T-helper 17 cell (primary cell): ENCODE measurements at regions not wholly inside any gene's neighbourhood (a gene's known extent, or its start where the extent isn't known, plus 50 kb on each side); places are given as distances from the start of the nearest gene placed in this dataset.

Experiments
- ATAC-seq: fragments of 150-1000 bp; cut with Tn5 transposase; 2 replicates; pipeline ENCODE4 v1.10.0; 2021; ENCODE audit warnings: mild to moderate bottlenecking, moderate library complexity
- DNase-seq, 3 donors: peaks; one replicate each; pipeline versions ENCODE4 v3.0.0 to v3.0.0-alpha.2; 2020 to 2021
- H3K9me3 ChIP-seq: one replicate; pipeline ENCODE4 v1.7.0; 2013; ENCODE audit warnings: low read length, mild to moderate bottlenecking; ENCODE audit not compliant: control insufficient read depth, poor library complexity, severe bottlenecking
- H3K27ac Mint-ChIP-seq: one replicate; pipeline ENCODE4 v1.8.0; 2022; ENCODE audit warnings: mild to moderate bottlenecking, moderate library complexity, mixed read lengths
- H3K27me3 Mint-ChIP-seq: one replicate; pipeline ENCODE4 v1.8.0; 2022; ENCODE audit warnings: mixed read lengths
- H3K36me3 Mint-ChIP-seq: one replicate; pipeline ENCODE4 v1.8.0; 2022; ENCODE audit warnings: low read depth, mixed read lengths
- H3K4me1 Mint-ChIP-seq: one replicate; pipeline ENCODE4 v1.8.0; 2022; ENCODE audit warnings: mild to moderate bottlenecking, mixed read lengths
- H3K4me3 Mint-ChIP-seq: one replicate; pipeline ENCODE4 v1.8.0; 2022; ENCODE audit warnings: mild to moderate bottlenecking, moderate library complexity, mixed read lengths

DNA sequence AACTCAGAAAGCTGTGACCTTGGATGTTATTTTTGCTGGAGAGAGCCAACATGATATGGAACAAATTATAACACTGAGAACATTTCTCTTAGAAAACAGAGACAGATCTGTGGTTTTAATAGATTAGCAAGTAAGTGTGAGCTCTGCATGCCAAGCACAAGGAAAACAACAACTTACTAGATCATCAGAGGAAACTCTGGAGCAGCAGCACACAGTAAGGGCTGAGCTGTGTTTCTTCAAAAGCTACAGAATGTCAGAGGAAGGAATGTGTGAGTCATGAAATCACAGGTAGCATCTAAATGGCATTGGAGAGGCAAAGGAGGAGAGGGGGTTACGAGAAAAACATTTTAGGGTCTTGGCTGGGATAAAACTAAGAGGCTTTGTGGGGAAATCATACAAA lies 283.4 kb upstream of the FZD8 start:
- ATAC-seq (no peak), DNase-seq (no peak)
- H3K27me3 Mint-ChIP-seq = peaks cover 5% of the 10 kb centered on the region
- no peaks in the 10 kb centered on the region for H3K4me1 Mint-ChIP-seq
- no peak overlapping the region for H3K27ac Mint-ChIP-seq
- no peak overlapping the region for H3K4me3 Mint-ChIP-seq
- H3K36me3 Mint-ChIP-seq = no peaks in the 10 kb centered on the region
- no peaks in the 10 kb centered on the region for H3K9me3 ChIP-seq

GRCh38 chr10:35924759-35925158 lies 282.7 kb upstream of the FZD8 start:
- no peaks in the 10 kb centered on the region for H3K36me3 Mint-ChIP-seq
- H3K9me3 ChIP-seq = no peaks in the 10 kb centered on the region
- no peak for DNase-seq
- H3K4me3 Mint-ChIP-seq = no peak overlapping the region
- H3K4me1 Mint-ChIP-seq = no peaks in the 10 kb centered on the region
- no peak overlapping the region for H3K27ac Mint-ChIP-seq
- no peak for ATAC-seq
- peaks cover 9% of the 10 kb centered on the region for H3K27me3 Mint-ChIP-seq

DNA sequence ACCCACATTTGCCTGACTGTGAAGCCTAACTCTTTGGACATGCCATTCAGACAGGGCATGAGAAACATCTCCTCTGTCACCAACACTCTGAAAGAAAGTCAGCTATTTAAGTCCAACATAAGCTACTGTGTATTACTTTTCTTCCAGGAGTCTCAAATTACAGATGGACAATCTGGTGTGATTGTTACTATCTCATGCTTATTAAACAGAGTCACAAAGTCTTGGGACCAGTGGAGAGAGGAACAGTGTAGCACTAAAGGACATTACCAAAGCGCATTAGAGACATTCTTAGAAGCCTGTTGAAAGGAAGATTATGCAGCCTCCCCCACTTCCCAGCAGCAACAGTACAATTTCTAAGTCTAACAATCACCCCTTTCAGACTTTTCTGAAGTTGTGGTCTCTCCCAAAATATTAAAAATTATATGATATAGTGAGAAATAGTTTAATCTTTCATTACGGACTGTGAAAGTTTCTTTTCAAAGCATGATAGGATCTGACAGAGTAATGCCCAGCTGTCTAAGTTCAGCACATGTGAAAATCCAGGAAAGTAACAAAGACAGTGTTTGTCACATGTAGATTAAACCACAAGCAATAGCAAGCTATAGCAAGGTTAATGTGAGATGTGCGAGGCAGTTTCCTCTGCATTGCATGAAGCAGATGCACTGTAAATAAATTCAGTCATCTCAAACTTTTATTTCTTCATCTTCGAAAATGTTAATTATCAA lies 280.9 kb upstream of the FZD8 start:
- Mint-ChIP-seq H3K4me1 (no peaks in the 10 kb centered on the region), H3K36me3 (no peaks in the 10 kb centered on the region), H3K27ac (no peak overlapping the region), H3K27me3 (peaks cover 9% of the 10 kb centered on the region), H3K4me3 (no peak overlapping the region)
- H3K9me3 ChIP-seq = no peaks in the 10 kb centered on the region
- ATAC-seq (no peak), DNase-seq (no peak)

DNA sequence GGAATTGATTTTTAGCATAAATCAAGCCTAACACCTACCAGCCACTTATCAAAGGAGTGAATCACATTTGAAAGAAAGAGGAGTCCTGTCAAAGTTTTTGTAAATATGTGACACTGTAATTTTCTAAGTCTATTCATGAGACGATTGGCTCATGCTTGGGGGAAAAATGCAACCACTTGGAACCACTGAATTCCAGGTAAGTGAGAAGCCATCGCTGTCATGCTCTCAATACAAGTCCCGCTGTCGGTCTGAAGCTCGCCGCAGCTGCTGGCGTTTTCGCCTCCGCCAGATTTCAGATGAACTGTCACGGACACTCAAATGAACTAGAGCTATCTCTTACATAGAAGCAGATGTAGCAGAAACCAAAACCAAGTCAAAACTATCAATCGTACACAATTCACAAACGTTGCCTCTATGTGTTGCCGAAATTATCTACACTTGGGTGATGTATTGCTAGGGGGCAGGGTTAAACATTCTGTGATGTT lies 279.8 kb upstream of the FZD8 start:
- no peak overlapping the region for H3K27ac Mint-ChIP-seq
- no peak for DNase-seq
- no peak overlapping the region for H3K4me3 Mint-ChIP-seq
- ATAC-seq = no peak
- H3K27me3 Mint-ChIP-seq = peaks cover 9% of the 10 kb centered on the region
- H3K9me3 ChIP-seq = peaks cover under 1% of the 10 kb centered on the region
- no peaks in the 10 kb centered on the region for H3K4me1 Mint-ChIP-seq
- no peaks in the 10 kb centered on the region for H3K36me3 Mint-ChIP-seq

- no peaks in the 10 kb centered on the region for H3K4me1 Mint-ChIP-seq
- no peak for ATAC-seq
- no peak overlapping the region for H3K27ac Mint-ChIP-seq
- H3K27me3 Mint-ChIP-seq = peaks cover 6% of the 10 kb centered on the region
- no peaks in the 10 kb centered on the region for H3K36me3 Mint-ChIP-seq
- H3K4me3 Mint-ChIP-seq = no peak overlapping the region
- peaks cover 3% of the 10 kb centered on the region for H3K9me3 ChIP-seq
- DNase-seq = no peak
Measured at GRCh38 chr10:35916791-35917190, 274.7 kb upstream of the FZD8 start.

DNA sequence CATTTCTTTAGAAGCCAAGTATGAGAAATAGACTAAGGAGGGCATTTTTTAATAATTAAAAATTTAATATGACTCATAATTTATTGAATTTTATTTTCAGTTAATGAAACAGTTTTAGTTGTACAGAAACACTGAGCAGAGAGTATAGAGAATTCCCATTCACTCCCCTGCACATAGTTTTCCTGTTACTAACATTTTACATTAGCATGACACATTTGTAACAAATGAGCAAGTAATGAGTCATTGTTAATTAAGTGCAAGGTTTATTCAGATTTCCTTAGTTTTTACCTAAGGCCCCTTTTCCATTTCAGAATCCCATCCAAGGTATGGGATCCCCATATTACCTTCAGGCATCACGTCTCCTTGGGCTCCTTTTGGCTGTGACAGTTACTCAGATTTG lies 271.5 kb upstream of the FZD8 start:
- H3K9me3 ChIP-seq = peaks cover 3% of the 10 kb centered on the region
- no peak overlapping the region for H3K4me3 Mint-ChIP-seq
- no peak for ATAC-seq
- no peaks in the 10 kb centered on the region for H3K27me3 Mint-ChIP-seq
- H3K36me3 Mint-ChIP-seq = no peaks in the 10 kb centered on the region
- no peak for DNase-seq
- H3K27ac Mint-ChIP-seq = no peak overlapping the region
- no peaks in the 10 kb centered on the region for H3K4me1 Mint-ChIP-seq

DNA sequence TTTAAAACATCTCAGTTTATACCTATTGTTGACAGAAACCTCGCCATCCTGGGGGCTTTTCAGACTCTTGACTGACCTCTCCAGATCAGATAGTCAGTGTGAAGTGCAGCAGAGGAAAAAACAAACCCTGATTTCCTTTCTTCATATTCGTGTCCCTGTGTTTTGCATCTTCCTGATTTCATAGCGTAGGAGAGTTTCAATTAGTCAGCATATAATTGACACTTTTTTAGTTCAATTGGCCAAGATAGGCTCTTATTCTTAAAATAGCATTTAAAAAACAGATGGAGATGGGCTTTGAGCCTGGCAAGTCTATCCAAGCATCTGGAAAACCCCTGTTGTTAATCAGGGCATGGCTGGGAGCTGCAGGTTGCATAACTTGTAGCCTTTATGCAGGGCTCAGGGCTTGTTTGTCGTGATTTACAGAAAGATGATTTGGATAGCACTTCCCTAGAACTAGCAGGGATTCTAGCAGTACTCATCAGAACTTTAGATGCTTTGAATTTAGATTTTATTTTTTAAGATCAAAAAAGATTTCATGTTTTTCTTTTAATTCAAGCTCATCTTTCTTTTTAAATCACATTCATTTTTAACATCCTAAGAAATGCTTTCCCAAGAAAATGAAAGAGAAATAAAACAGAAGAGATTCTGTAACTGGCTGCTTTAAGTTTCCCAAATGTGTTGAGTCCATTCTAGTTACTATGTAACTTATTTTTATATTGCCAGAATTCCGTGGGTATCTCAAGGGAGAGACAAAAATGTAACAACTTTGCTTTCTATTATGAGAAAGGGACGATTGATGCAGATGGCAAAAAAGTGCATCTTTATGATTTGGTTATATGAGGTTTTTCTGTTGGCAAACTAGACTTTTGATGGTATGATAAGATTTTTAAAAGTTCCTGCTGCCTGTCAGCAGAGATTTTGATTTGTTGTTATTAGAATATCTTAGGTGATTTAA lies 270.8 kb upstream of the FZD8 start:
- H3K36me3 Mint-ChIP-seq = no peaks in the 10 kb centered on the region
- peaks cover 3% of the 10 kb centered on the region for H3K9me3 ChIP-seq
- H3K27me3 Mint-ChIP-seq = no peaks in the 10 kb centered on the region
- DNase-seq (no peak), ATAC-seq (no peak)
- H3K4me3 Mint-ChIP-seq = no peak overlapping the region
- H3K27ac Mint-ChIP-seq = no peak overlapping the region
- H3K4me1 Mint-ChIP-seq = no peaks in the 10 kb centered on the region

- H3K27ac Mint-ChIP-seq = no peak overlapping the region
- peaks cover 3% of the 10 kb centered on the region for H3K9me3 ChIP-seq
- no peaks in the 10 kb centered on the region for H3K4me1 Mint-ChIP-seq
- no peaks in the 10 kb centered on the region for H3K36me3 Mint-ChIP-seq
- DNase-seq = no peak
- no peaks in the 10 kb centered on the region for H3K27me3 Mint-ChIP-seq
- ATAC-seq = no peak
- no peak overlapping the region for H3K4me3 Mint-ChIP-seq
Measured at GRCh38 chr10:35911954-35912353, 269.9 kb upstream of the FZD8 start.

DNA sequence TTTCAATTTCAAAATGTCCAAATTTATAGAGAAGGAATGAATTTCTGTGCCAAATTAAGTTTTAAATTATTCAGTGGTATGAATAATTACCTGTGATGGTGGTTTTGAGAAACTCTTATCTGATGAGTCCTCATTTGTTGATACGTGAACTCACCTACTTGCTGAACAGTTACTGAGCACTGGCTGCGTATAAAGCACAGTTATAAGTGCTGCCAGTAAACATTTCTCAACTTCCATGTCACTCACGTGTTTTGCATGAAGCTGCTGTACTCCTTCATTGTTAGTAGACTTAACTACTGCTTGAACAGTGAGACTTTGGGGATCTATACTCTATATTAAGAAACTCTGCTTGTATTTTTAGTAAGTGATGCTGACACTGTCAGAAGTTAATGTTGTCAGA lies 269.1 kb upstream of the FZD8 start:
- Mint-ChIP-seq H3K4me3 (no peak overlapping the region), H3K27me3 (no peaks in the 10 kb centered on the region), H3K36me3 (no peaks in the 10 kb centered on the region), H3K4me1 (no peaks in the 10 kb centered on the region), H3K27ac (no peak overlapping the region)
- ATAC-seq (no peak), DNase-seq (no peak)
- H3K9me3 ChIP-seq = no peaks in the 10 kb centered on the region

- Mint-ChIP-seq H3K4me3 (no peak overlapping the region), H3K36me3 (no peaks in the 10 kb centered on the region), H3K4me1 (no peaks in the 10 kb centered on the region), H3K27me3 (no peaks in the 10 kb centered on the region), H3K27ac (no peak overlapping the region)
- ATAC-seq (no peak), DNase-seq (no peak)
- no peaks in the 10 kb centered on the region for H3K9me3 ChIP-seq
Measured at GRCh38 chr10:35910234-35910633, 268.1 kb upstream of the FZD8 start.

DNA sequence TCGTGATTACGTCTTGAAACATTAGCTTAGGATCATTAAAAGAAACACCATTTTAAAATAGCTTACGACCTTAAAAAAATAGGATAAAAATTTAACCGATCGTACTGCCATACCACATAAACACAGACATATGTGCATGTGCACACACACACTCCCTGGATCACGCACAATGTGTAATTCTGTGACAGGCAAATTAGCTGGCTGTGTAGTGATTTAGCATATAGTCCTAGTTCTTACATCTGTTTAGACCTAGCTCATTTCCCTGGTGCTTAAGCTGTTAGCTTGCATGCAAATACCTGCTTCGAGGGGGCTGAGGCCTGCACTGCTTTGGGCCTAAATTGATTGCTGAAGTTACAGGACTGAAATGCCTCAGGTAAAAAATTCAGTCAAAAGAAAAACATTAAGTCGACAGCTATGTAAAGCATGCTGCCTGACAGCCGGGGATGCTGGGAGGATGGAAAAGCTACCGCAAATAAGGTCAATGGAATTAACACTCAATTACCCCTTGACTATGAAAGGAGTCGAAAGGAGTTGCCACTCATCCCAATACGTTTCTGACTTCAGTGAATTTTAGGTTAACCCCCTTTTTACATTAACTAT lies 267.1 kb upstream of the FZD8 start:
- H3K27me3 Mint-ChIP-seq = no peaks in the 10 kb centered on the region
- ATAC-seq = no peak
- no peak overlapping the region for H3K4me3 Mint-ChIP-seq

GRCh38 chr10:35908451-35908850 lies 266.4 kb upstream of the FZD8 start:
- DNase-seq (no peak), ATAC-seq (no peak)
- no peak overlapping the region for H3K27ac Mint-ChIP-seq
- no peak overlapping the region for H3K4me3 Mint-ChIP-seq
- H3K36me3 Mint-ChIP-seq = no peaks in the 10 kb centered on the region
- no peaks in the 10 kb centered on the region for H3K27me3 Mint-ChIP-seq
- H3K9me3 ChIP-seq = no peaks in the 10 kb centered on the region
- no peaks in the 10 kb centered on the region for H3K4me1 Mint-ChIP-seq

More for the DNA sequence above, 267.1 kb upstream of the FZD8 start:
- no peak overlapping the region for H3K27ac Mint-ChIP-seq
- DNase-seq = no peak
- no peaks in the 10 kb centered on the region for H3K9me3 ChIP-seq
- no peaks in the 10 kb centered on the region for H3K36me3 Mint-ChIP-seq
- no peaks in the 10 kb centered on the region for H3K4me1 Mint-ChIP-seq

- Mint-ChIP-seq H3K36me3 (no peaks in the 10 kb centered on the region), H3K4me3 (no peak overlapping the region), H3K27me3 (no peaks in the 10 kb centered on the region), H3K27ac (no peak overlapping the region), H3K4me1 (no peaks in the 10 kb centered on the region)
- ATAC-seq = no peak
- no peak for DNase-seq
- H3K9me3 ChIP-seq = no peaks in the 10 kb centered on the region
Measured at GRCh38 chr10:35907548-35907947, 265.5 kb upstream of the FZD8 start.
